OCI-LY1 (cell line): ENCODE measurements at regions not wholly inside any gene's neighbourhood (a gene's known extent, or its start where the extent isn't known, plus 50 kb on each side); places are given as distances from the start of the nearest gene placed in this dataset.
A peak's percentile ranks its signal among the peaks of the same experiment; 100 is the strongest.

Experiments
- H2AFZ ChIP-seq: fragments of 200-600 bp; sonication (generic), shearing (Covaris generic); 2 replicates; pipeline ENCODE4 v1.6.0; 2014; ENCODE audit warnings: antibody characterized with exemption, mild to moderate bottlenecking, low read length
- H3F3A ChIP-seq: fragments of 200-600 bp; sonication (generic), shearing (Covaris generic); 2 replicates; pipeline ENCODE4 v1.6.0; 2014; ENCODE audit warnings: mild to moderate bottlenecking, antibody characterized with exemption, low read length, moderate library complexity; ENCODE audit not compliant: insufficient read depth
- H3K27ac ChIP-seq: fragments of 200-600 bp; sonication (generic); 2 replicates; pipeline ENCODE4 v1.5.1; 2014; ENCODE audit warnings: low read length, mixed run types, mild to moderate bottlenecking, low read depth; ENCODE audit not compliant: poor library complexity, severe bottlenecking
- H3K27me3 ChIP-seq: fragments of 200-600 bp; sonication (generic); 2 replicates; pipeline ENCODE4 v1.6.0; 2014; ENCODE audit warnings: antibody characterized with exemption, mild to moderate bottlenecking, low read length, moderate library complexity; ENCODE audit not compliant: insufficient read depth
- H3K36me3 ChIP-seq: fragments of 200-600 bp; sonication (generic); 2 replicates; pipeline ENCODE4 v1.6.1; 2014; ENCODE audit warnings: mild to moderate bottlenecking, antibody characterized with exemption, low read length, moderate library complexity, mixed read lengths; ENCODE audit not compliant: insufficient read depth
- H3K4me1 ChIP-seq: fragments of 200-600 bp; sonication (generic); 2 replicates; pipeline ENCODE4 v1.5.1; 2014; ENCODE audit warnings: mild to moderate bottlenecking, low read length, moderate library complexity; ENCODE audit not compliant: insufficient read depth, severe bottlenecking
- H3K4me2 ChIP-seq: fragments of 200-600 bp; sonication (generic), shearing (Covaris generic); 2 replicates; pipeline ENCODE4 v1.6.1; 2014; ENCODE audit warnings: low read length
- H3K4me3 ChIP-seq: fragments of 200-600 bp; sonication (generic); 2 replicates; pipeline ENCODE4 v1.5.1; 2014; ENCODE audit warnings: low read length, low read depth, mild to moderate bottlenecking, mixed read lengths; ENCODE audit not compliant: poor library complexity, severe bottlenecking
- H3K79me2 ChIP-seq: fragments of 200-600 bp; shearing (Covaris generic); 2 replicates; pipeline ENCODE4 v1.6.1; 2016; ENCODE audit warnings: mixed run types, low read length, mixed read lengths; ENCODE audit not compliant: insufficient read depth
- H3K9ac ChIP-seq: fragments of 200-600 bp; sonication (generic), shearing (Covaris generic); 2 replicates; pipeline ENCODE4 v1.6.1; 2014; ENCODE audit warnings: mild to moderate bottlenecking, low read length, mixed read lengths
- H3K9me2 ChIP-seq: fragments of 200-600 bp; sonication (generic), shearing (Covaris generic); 2 replicates; pipeline ENCODE4 v1.6.1; 2014; ENCODE audit warnings: low read depth, mild to moderate bottlenecking, low read length, mixed read lengths
- H3K9me3 ChIP-seq: fragments of 200-600 bp; shearing (Covaris generic); 2 replicates; pipeline ENCODE4 v1.6.1; 2014; ENCODE audit warnings: low read length, mixed read lengths
- H4K20me1 ChIP-seq: fragments of 200-600 bp; sonication (generic), shearing (Covaris generic); 2 replicates; pipeline ENCODE4 v1.6.0; 2016; ENCODE audit warnings: mild to moderate bottlenecking, low read length; ENCODE audit not compliant: insufficient read depth
- EZH2 ChIP-seq: fragments of 200-600 bp; sonication (generic), shearing (Covaris generic); IDR thresholded peaks from 2 replicates; pipeline ENCODE4 v1.8.0; 2017; ENCODE audit warnings: borderline replicate concordance, mixed run types, mild to moderate bottlenecking, antibody characterized with exemption, low read length, moderate library complexity, mixed read lengths
- TF ChIP-seq, protein P1 (sequence below): fragments of 200-600 bp; sonication (generic), shearing (Covaris generic); IDR thresholded peaks from 2 replicates; pipeline ENCODE4 v1.5.1; 2017; ENCODE audit warnings: mild to moderate bottlenecking, antibody characterized with exemption, low read length, moderate library complexity, mixed read lengths

DNA sequence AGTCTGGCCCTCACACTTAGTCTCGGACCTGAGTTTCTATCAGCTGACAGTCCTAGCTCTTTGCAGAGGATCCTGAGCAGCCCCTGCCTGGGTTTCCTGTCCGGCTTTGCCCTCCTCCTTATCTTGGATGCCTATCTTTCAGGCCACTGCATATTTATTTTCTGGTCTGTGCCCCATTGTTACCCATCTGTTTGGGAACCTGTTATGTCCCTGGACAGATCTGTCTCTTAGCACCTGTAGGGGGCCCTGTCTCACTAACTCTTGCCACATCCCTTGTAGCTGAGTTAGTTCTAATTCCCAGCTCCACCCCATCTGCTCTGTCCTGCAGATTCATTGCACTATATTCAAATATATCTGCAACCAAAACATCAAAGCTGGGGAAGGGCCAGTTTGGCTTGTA, 514.9 kb upstream of the LCORL start:
- Histone ChIP-seq H3K36me3 (no peaks in the 10 kb centered on the region), H3K27me3 (no peaks in the 10 kb centered on the region), H3F3A (no peaks in the 10 kb centered on the region), H2AFZ (no peak overlapping the region), H3K4me1 (no peaks in the 10 kb centered on the region), H3K9me2 (no peaks in the 10 kb centered on the region), H3K27ac (no peak overlapping the region), H3K9me3 (no peaks in the 10 kb centered on the region), H3K9ac (no peak overlapping the region), H3K4me2 (no peak overlapping the region), H3K79me2 (no peaks in the 10 kb centered on the region), H3K4me3 (no peak overlapping the region), H4K20me1 (no peaks in the 10 kb centered on the region)
- no peak for TF ChIP-seq EZH2
- TF ChIP-seq, protein P1, sequence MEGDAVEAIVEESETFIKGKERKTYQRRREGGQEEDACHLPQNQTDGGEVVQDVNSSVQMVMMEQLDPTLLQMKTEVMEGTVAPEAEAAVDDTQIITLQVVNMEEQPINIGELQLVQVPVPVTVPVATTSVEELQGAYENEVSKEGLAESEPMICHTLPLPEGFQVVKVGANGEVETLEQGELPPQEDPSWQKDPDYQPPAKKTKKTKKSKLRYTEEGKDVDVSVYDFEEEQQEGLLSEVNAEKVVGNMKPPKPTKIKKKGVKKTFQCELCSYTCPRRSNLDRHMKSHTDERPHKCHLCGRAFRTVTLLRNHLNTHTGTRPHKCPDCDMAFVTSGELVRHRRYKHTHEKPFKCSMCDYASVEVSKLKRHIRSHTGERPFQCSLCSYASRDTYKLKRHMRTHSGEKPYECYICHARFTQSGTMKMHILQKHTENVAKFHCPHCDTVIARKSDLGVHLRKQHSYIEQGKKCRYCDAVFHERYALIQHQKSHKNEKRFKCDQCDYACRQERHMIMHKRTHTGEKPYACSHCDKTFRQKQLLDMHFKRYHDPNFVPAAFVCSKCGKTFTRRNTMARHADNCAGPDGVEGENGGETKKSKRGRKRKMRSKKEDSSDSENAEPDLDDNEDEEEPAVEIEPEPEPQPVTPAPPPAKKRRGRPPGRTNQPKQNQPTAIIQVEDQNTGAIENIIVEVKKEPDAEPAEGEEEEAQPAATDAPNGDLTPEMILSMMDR = peak; percentile 13; the same call in 1 of the 2 replicates

DNA sequence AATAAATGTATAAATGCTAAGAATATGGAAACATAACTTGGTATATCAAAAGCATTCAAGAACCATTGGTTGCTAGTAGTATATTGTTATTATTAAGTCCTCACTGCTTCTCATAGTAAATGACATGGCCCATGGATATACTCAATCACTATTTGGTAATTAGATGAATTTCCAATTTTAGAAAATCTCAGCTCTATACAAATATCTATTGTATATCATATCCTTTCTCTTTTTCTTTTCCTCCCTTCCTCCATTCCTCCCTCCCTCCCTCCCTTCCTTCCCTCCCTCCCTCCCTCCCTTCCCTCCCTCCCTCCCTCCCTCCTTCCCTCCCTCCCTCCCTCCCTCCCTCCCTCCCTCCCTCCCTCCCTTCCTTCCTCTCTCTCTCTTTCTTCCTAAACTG, 514.4 kb upstream of the LCORL start:
- TF ChIP-seq EZH2 = no peak
- TF ChIP-seq, protein P1 = no peak
- Histone ChIP-seq H3K9me2 (no peaks in the 10 kb centered on the region), H4K20me1 (no peaks in the 10 kb centered on the region), H3K4me1 (no peaks in the 10 kb centered on the region), H3K79me2 (no peaks in the 10 kb centered on the region), H3K36me3 (no peaks in the 10 kb centered on the region), H3F3A (no peaks in the 10 kb centered on the region), H3K9me3 (no peaks in the 10 kb centered on the region), H3K27me3 (no peaks in the 10 kb centered on the region), H3K27ac (no peak overlapping the region), H2AFZ (no peak overlapping the region), H3K4me3 (no peak overlapping the region), H3K9ac (no peak overlapping the region), H3K4me2 (no peak overlapping the region)

DNA sequence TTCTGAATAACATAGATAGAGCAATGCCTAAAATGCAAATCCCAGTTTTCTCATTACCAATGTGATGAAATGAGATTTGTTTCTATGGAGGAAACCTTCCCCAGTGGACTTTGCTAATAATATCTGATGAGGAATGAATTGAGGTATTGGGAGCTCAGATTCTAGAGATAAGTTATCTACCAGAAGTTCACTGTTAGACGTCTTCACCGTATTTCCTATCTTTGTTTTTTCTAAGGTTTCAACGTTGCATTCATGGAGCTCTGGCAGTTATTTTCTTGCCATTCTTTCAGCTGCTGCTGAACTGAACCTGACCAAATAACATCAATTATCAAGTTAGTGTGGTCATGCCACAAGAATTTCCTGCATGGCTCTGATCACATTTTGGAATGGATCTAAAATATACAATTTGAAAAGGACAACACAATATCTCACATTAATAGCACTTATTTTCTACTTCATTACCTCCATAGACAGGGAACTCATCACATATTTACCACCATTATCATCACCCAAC, 511.8 kb upstream of the LCORL start:
- Histone ChIP-seq H3K27me3 (no peaks in the 10 kb centered on the region), H3K9me3 (no peaks in the 10 kb centered on the region), H4K20me1 (no peaks in the 10 kb centered on the region), H2AFZ (no peak overlapping the region), H3K9ac (no peak overlapping the region), H3K9me2 (no peaks in the 10 kb centered on the region), H3K4me2 (no peak overlapping the region), H3K4me3 (no peak overlapping the region), H3K27ac (no peak overlapping the region), H3K36me3 (no peaks in the 10 kb centered on the region), H3K4me1 (no peaks in the 10 kb centered on the region), H3K79me2 (no peaks in the 10 kb centered on the region), H3F3A (no peaks in the 10 kb centered on the region)
- TF ChIP-seq, protein P1 = no peak
- TF ChIP-seq EZH2 = no peak
